Keratinocyte (primary cell): ENCODE measurements at regions not wholly inside any gene's neighbourhood (a gene's known extent, or its start where the extent isn't known, plus 50 kb on each side); places are given as distances from the start of the nearest gene placed in this dataset.

Source experiments
- DNase-seq: peaks from one replicate; pipeline ENCODE4 v3.0.0-alpha.2; 2011; ENCODE audit warnings: low read depth, missing footprints, low spot score
- FAIRE-seq: peaks from 2 replicates; lab custom pipeline; 2011; peaks lifted over from hg19 to GRCh38; lab: Jason Lieb, UNC
- H2AFZ ChIP-seq: 2 replicates; pipeline ENCODE4 v1.6.0; 2012; ENCODE audit warnings: low read length, control low read depth, inconsistent platforms; ENCODE audit not compliant: control insufficient read depth
- H3K27ac ChIP-seq: 2 replicates; pipeline ENCODE4 v1.5.1; 2011; ENCODE audit warnings: low read length; ENCODE audit not compliant: control insufficient read depth, insufficient read depth
- H3K27me3 ChIP-seq: 3 replicates; pipeline ENCODE4 v1.6.0; 2011; ENCODE audit warnings: low read length; ENCODE audit not compliant: control insufficient read depth, insufficient read depth; ENCODE audit errors: extremely low read depth
- H3K36me3 ChIP-seq, 2 experiments: 2 replicates in 1 of 2; 3 replicates in 1 of 2; pipeline ENCODE4 v1.5.1; 2011; ENCODE audit warnings: low read length in 2 of 2, mild to moderate bottlenecking in 1 of 2; ENCODE audit not compliant: control insufficient read depth in 2 of 2, insufficient read depth in 2 of 2; ENCODE audit errors: extremely low read depth in 1 of 2
- H3K4me1 ChIP-seq: 3 replicates; pipeline ENCODE4 v1.5.1; 2011; ENCODE audit warnings: low read length; ENCODE audit not compliant: control insufficient read depth, insufficient read depth; ENCODE audit errors: extremely low read depth
- H3K4me2 ChIP-seq: 3 replicates; pipeline ENCODE4 v1.6.0; 2011; ENCODE audit warnings: low read depth, low read length; ENCODE audit not compliant: control insufficient read depth, insufficient read depth; ENCODE audit errors: extremely low read depth
- H3K4me3 ChIP-seq, 3 experiments: fragments of 200-600 bp in 1 of 3; sonication (generic) in 1 of 3; 2 replicates in 2 of 3; 3 replicates in 1 of 3; pipeline ENCODE4 v1.5.1; 2011 to 2016; ENCODE audit warnings: low read length in 3 of 3, mild to moderate bottlenecking in 3 of 3, control low read depth in 2 of 3, inconsistent platforms in 1 of 3, low read depth in 1 of 3, mixed read lengths in 1 of 3, mixed run types in 1 of 3, moderate library complexity in 1 of 3; ENCODE audit not compliant: control insufficient read depth in 2 of 3, insufficient read depth in 2 of 3; ENCODE audit errors: extremely low read depth in 1 of 3
- H3K79me2 ChIP-seq: 2 replicates; pipeline ENCODE4 v1.6.0; 2012; ENCODE audit warnings: low read length; ENCODE audit not compliant: control insufficient read depth, insufficient read depth
- H3K9ac ChIP-seq: 3 replicates; pipeline ENCODE4 v1.6.0; 2011; ENCODE audit warnings: low read length; ENCODE audit not compliant: control insufficient read depth, insufficient read depth; ENCODE audit errors: extremely low read depth
- H3K9me1 ChIP-seq: 3 replicates; pipeline ENCODE4 v1.6.0; 2011; ENCODE audit warnings: low read length; ENCODE audit not compliant: control insufficient read depth, insufficient read depth; ENCODE audit errors: extremely low read depth
- H3K9me3 ChIP-seq: 2 replicates; pipeline ENCODE4 v1.5.1; 2012; ENCODE audit warnings: low read depth, low read length; ENCODE audit not compliant: control insufficient read depth
- H4K20me1 ChIP-seq: 3 replicates; pipeline ENCODE4 v1.6.0; 2011; ENCODE audit warnings: low read length; ENCODE audit not compliant: control insufficient read depth, insufficient read depth; ENCODE audit errors: extremely low read depth
- CTCF ChIP-seq, 3 experiments: IDR thresholded peaks in 1 of 3; conservative IDR thresholded peaks in 1 of 3; optimal IDR thresholded peaks in 1 of 3; 2 replicates in 2 of 3; 3 replicates in 1 of 3; pipeline versions ENCODE3 to v1.5.1; 2011; ENCODE audit warnings: low read length in 3 of 3, mild to moderate bottlenecking in 3 of 3, moderate library complexity in 2 of 3, control low read depth in 1 of 3, inconsistent platforms in 1 of 3; ENCODE audit not compliant: insufficient read depth in 2 of 3; ENCODE audit errors: extremely low read depth in 1 of 3
- EZH2 ChIP-seq: IDR thresholded peaks from one replicate; pipeline ENCODE4 v1.6.1; 2012; ENCODE audit warnings: inconsistent platforms, mild to moderate bottlenecking, low read length, moderate library complexity
- dilution Hi-C: fragments of 300-500 bp; cut with MboI; formaldehyde crosslinking; loops from one replicate; pipeline ENCODE4 v1.7.0; 2020; ENCODE audit warnings: low sequenced_read_pairs; ENCODE audit not compliant: extremely low pct_ligation_motif_present

GRCh38 chr13:72199640-72200039 is 332.6 kb upstream of the DACH1 start:
- FAIRE-seq (no peak), DNase-seq (no peak)
- no peak overlapping the region for H3K4me2 ChIP-seq
- no peaks in the 10 kb centered on the region for H3K9me3 ChIP-seq
- no peak overlapping the region for H3K27ac ChIP-seq
- H3K27me3 ChIP-seq, result no peaks in the 10 kb centered on the region
- H3K4me3 ChIP-seq, result no peak overlapping the region
- no peak overlapping the region for H2AFZ ChIP-seq
- H3K36me3 ChIP-seq, result no peaks in the 10 kb centered on the region
- H3K4me1 ChIP-seq, result peaks cover 5% of the 10 kb centered on the region
- no peaks in the 10 kb centered on the region for H3K79me2 ChIP-seq
- H3K9ac ChIP-seq, result no peak overlapping the region
- no peaks in the 10 kb centered on the region for H4K20me1 ChIP-seq
- TF ChIP-seq CTCF (optimal IDR thresholded peaks at IDR 0.05 in 1 of 3, IDR thresholded peaks at IDR 0.05 in 1 of 3, conservative IDR thresholded peaks at IDR 0.05 in 1 of 3; ENCODE audit: extremely low read depth in 1 of 3, insufficient read depth in 2 of 3, low read length in 3 of 3) (no peak), EZH2 (no peak)
- no peaks in the 10 kb centered on the region for H3K9me1 ChIP-seq
- dilution Hi-C loops, result no loop called here

- no peak overlapping the region for H3K27ac ChIP-seq
- no peaks in the 10 kb centered on the region for H3K9me1 ChIP-seq
- no peaks in the 10 kb centered on the region for H3K9me3 ChIP-seq
- FAIRE-seq (no peak), DNase-seq (no peak)
- no peaks in the 10 kb centered on the region for H4K20me1 ChIP-seq
- no peak overlapping the region for H2AFZ ChIP-seq
- no peak for TF ChIP-seq EZH2
- TF ChIP-seq CTCF (optimal IDR thresholded peaks at IDR 0.05 in 1 of 3, IDR thresholded peaks at IDR 0.05 in 1 of 3, conservative IDR thresholded peaks at IDR 0.05 in 1 of 3; ENCODE audit: extremely low read depth in 1 of 3, insufficient read depth in 2 of 3, low read length in 3 of 3), result no peak
- H3K27me3 ChIP-seq, result no peaks in the 10 kb centered on the region
- H3K36me3 ChIP-seq, result no peaks in the 10 kb centered on the region
- no peak overlapping the region for H3K4me2 ChIP-seq
- dilution Hi-C loops, result no loop called here
- H3K79me2 ChIP-seq, result no peaks in the 10 kb centered on the region
- peaks cover under 1% of the 10 kb centered on the region for H3K4me1 ChIP-seq
- no peak overlapping the region for H3K9ac ChIP-seq
- no peak overlapping the region for H3K4me3 ChIP-seq
Measured at GRCh38 chr13:72198967-72199560, 332.1 kb upstream of the DACH1 start.
